ENCODE measurements at regions not wholly inside any gene's neighbourhood (a gene's known extent, or its start where the extent isn't known, plus 50 kb on each side); places are given as distances from the start of the nearest gene placed in this dataset.

DNA sequence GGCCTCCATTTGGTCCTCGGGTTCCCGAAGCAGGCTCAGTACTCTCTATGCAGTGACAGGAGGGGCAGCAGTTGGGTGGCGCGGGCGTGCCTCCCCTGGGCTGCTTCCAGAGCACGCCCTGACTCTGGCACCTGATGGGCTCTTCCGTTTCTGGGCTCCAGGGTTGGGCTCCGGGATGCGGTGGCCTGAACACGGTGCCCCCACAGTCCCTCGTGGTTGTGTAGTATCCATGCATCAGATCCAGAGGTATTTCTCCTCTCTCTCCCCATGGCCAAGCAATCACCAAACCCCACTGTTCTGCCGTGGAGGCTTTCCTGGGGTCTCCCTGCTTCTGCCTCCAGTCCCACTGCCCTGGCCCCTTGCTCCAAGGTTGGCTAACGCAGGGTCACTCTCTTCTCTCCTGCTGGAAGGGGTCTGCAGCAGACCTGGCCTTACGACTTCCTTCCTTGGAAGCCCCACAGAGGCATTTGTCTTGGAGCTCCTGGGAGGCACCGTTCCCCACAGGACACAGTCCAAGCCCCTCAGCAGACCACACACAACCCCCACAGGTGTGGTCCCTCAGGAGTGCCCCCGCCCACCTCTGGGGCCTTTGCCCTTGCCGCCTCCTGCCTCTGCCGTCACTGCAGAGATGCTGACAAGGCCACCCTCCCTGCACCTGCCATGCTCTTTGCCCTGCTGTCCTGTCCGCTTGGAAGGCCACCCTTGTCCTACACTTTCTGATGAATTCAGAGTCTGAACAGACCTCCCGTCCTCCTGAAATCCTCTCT is 136.6 kb upstream of the ASB18 start:
- no peaks in the 10 kb centered on the region for H3K4me1 ChIP-seq
- H3K27me3 ChIP-seq = no peaks in the 10 kb centered on the region
- DNase-seq (peak in 1 of 2 donors; percentile 46), ATAC-seq (ENCODE audit: low FRiP score in 2 of 2) (peak in 1 of 2 donors; percentile 27)
- WGBS, 2 donors = 90% methylated on average over 20 of the region's 20 CpGs
- H3K9me3 ChIP-seq = no peaks in the 10 kb centered on the region
- no peaks in the 10 kb centered on the region for H3K36me3 ChIP-seq
- no peak overlapping the region for H3K4me3 ChIP-seq
- TF ChIP-seq POLR2AphosphoS5 (IDR thresholded peaks at IDR 0.05) = no peak
- TF ChIP-seq POLR2A (IDR thresholded peaks at IDR 0.05) = no peak
- TF ChIP-seq, protein P1, sequence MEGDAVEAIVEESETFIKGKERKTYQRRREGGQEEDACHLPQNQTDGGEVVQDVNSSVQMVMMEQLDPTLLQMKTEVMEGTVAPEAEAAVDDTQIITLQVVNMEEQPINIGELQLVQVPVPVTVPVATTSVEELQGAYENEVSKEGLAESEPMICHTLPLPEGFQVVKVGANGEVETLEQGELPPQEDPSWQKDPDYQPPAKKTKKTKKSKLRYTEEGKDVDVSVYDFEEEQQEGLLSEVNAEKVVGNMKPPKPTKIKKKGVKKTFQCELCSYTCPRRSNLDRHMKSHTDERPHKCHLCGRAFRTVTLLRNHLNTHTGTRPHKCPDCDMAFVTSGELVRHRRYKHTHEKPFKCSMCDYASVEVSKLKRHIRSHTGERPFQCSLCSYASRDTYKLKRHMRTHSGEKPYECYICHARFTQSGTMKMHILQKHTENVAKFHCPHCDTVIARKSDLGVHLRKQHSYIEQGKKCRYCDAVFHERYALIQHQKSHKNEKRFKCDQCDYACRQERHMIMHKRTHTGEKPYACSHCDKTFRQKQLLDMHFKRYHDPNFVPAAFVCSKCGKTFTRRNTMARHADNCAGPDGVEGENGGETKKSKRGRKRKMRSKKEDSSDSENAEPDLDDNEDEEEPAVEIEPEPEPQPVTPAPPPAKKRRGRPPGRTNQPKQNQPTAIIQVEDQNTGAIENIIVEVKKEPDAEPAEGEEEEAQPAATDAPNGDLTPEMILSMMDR (IDR thresholded peaks at IDR 0.05) = no peak
- TF ChIP-seq EP300 (IDR thresholded peaks at IDR 0.05) = no peak
- H3K27ac ChIP-seq = no peak overlapping the region

DNA sequence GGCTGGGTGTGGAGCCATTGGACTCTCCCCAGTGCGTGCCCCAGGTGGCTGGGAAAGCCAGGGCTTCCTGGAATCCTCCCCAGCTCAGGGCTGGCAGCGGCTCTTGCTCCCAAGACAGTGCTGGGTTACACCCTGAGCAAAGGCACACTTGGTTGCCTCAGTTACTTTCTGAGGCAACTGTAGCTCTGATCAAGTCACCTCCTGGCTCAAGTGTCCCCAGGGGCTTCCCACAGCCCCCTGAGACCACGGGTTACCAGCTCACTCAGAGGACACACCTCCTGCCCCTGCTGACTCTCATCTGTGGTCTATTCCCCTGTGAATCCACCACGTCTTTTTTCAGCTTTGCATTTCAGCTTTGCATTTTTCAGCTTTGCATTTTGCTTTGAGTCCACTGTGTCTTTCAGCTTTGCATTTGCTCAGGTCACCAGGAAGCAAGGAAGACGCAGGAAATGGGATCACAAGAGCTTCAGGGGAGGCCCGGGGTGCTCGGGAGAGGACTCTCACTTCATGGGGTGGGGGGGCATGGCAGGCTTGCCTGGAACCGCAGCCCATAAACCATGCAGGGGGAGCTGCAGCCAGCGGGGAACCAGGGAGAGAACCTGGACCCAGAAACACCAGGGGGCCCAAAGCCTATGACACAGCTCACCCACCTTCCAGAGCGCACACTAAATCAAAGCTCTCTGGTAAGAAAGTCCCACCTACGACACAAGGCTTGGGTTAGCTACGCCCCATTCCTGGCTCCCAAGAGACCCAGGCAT is 138.0 kb upstream of the ASB18 start:
- Histone ChIP-seq H3K36me3 (no peaks in the 10 kb centered on the region), H3K4me1 (no peaks in the 10 kb centered on the region), H3K27ac (no peak overlapping the region), H3K4me3 (no peak overlapping the region), H3K9me3 (no peaks in the 10 kb centered on the region), H3K27me3 (no peaks in the 10 kb centered on the region)
- DNase-seq (no peak), ATAC-seq (ENCODE audit: low FRiP score in 2 of 2) (no peak)
- TF ChIP-seq, protein P1 (IDR thresholded peaks at IDR 0.05) = no peak
- no peak for TF ChIP-seq POLR2A (IDR thresholded peaks at IDR 0.05)
- no peak for TF ChIP-seq EP300 (IDR thresholded peaks at IDR 0.05)
- no peak for TF ChIP-seq POLR2AphosphoS5 (IDR thresholded peaks at IDR 0.05)
- 77 to 81% methylated on average over 12 of the region's 12 CpGs for WGBS, 2 donors

DNA sequence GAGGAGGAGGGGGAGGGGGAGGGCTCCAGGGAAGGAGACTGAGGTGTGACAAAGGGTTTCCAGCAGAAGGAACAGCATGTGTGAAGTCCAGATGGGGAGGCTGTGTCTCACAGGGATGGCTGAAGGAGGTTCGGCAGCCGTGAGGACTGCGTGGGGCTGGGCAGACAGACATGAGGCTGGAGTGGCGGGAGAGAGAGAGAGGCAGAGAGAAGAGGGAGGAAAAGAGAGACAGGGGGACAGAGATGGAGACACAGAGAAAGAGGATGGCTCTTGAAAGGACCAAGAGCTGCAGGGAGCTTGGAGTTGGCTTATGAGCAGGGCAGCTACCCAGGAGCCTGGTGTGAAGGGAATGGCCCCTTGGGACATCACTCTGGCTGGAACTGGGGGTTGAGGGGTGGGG is 138.9 kb upstream of the ASB18 start:
- Histone ChIP-seq H3K4me3 (no peak overlapping the region), H3K9me3 (no peaks in the 10 kb centered on the region), H3K36me3 (no peaks in the 10 kb centered on the region), H3K27ac (no peak overlapping the region), H3K4me1 (no peaks in the 10 kb centered on the region), H3K27me3 (no peaks in the 10 kb centered on the region)
- WGBS, 2 donors = 88 to 96% methylated on average over 4 of the region's 4 CpGs
- TF ChIP-seq, protein P1 (IDR thresholded peaks at IDR 0.05) = no peak
- TF ChIP-seq EP300 (IDR thresholded peaks at IDR 0.05) (no peak), POLR2AphosphoS5 (IDR thresholded peaks at IDR 0.05) (no peak), POLR2A (IDR thresholded peaks at IDR 0.05) (no peak)
- ATAC-seq (ENCODE audit: low FRiP score in 2 of 2) (no peak), DNase-seq (no peak)

DNA sequence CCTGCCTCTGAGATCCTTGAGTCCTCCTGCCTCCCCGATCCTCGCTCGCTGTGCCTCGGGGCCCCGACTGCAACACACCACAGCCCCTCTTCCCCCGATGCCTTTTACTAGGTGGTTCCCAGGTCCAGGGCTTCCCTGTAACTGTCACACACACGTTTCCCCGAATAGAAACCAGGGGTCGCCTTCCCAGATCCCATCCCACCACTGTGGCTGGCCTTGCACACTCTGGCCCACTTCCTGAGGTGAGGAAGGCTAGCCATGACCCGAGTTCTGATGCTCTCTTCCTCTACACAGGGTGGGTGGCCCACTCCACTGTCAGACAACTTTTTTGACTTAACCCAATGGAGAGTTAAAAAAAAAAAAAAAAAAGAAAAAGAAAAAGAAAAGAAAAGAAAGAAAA is 139.6 kb upstream of the ASB18 start:
- WGBS, 2 donors = 86 to 92% methylated on average over 10 of the region's 10 CpGs
- Histone ChIP-seq H3K9me3 (no peaks in the 10 kb centered on the region), H3K27me3 (no peaks in the 10 kb centered on the region), H3K36me3 (no peaks in the 10 kb centered on the region), H3K4me1 (no peaks in the 10 kb centered on the region), H3K4me3 (no peak overlapping the region), H3K27ac (no peak overlapping the region)
- DNase-seq (peak in 1 of 2 donors; percentile 46), ATAC-seq (ENCODE audit: low FRiP score in 2 of 2) (no peak)
- TF ChIP-seq, protein P1 (IDR thresholded peaks at IDR 0.05) = no peak
- TF ChIP-seq POLR2A (IDR thresholded peaks at IDR 0.05) = no peak
- no peak for TF ChIP-seq POLR2AphosphoS5 (IDR thresholded peaks at IDR 0.05)
- TF ChIP-seq EP300 (IDR thresholded peaks at IDR 0.05) = no peak
